Mesenchymal stem cell (in vitro differentiated cells and primary cell): ENCODE measurements at regions not wholly inside any gene's neighbourhood (a gene's known extent, or its start where the extent isn't known, plus 50 kb on each side); places are given as distances from the start of the nearest gene placed in this dataset.

ENCODE experiments used
- DNase-seq: peaks from one replicate; pipeline ENCODE4 v3.0.0-alpha.2; 2013
- H2AFZ ChIP-seq: one replicate; pipeline ENCODE4 v1.6.1; 2013; ENCODE audit warnings: low read depth, mild to moderate bottlenecking, control low read depth, inconsistent platforms, low read length, moderate library complexity
- H2AK5ac ChIP-seq: 2 replicates; pipeline ENCODE4 v1.6.1; 2013; ENCODE audit warnings: low read length, moderate library complexity, mild to moderate bottlenecking, inconsistent platforms; ENCODE audit not compliant: severe bottlenecking
- H2BK120ac ChIP-seq: one replicate; pipeline ENCODE4 v1.6.1; 2013; ENCODE audit warnings: low read depth, mild to moderate bottlenecking, inconsistent platforms, low read length, moderate library complexity
- H2BK12ac ChIP-seq, 2 experiments: one replicate each; pipeline ENCODE4 v1.6.1; 2013; ENCODE audit warnings: inconsistent platforms in 2 of 2, low read length in 2 of 2, mild to moderate bottlenecking in 2 of 2, moderate library complexity in 2 of 2, control low read depth in 1 of 2
- H2BK15ac ChIP-seq: one replicate; pipeline ENCODE4 v1.6.1; 2013; ENCODE audit warnings: mild to moderate bottlenecking, low read depth, inconsistent platforms; ENCODE audit not compliant: poor library complexity, severe bottlenecking
- H2BK5ac ChIP-seq: 2 replicates; pipeline ENCODE4 v1.6.1; 2013; ENCODE audit warnings: low read depth, mild to moderate bottlenecking, low read length, control low read depth, inconsistent platforms; ENCODE audit not compliant: poor library complexity, severe bottlenecking
- H3K14ac ChIP-seq, 2 experiments: one replicate each; pipeline ENCODE4 v1.6.1; 2013; ENCODE audit warnings: inconsistent platforms in 2 of 2, low read length in 2 of 2, control low read depth in 1 of 2, mild to moderate bottlenecking in 1 of 2, moderate library complexity in 1 of 2
- H3K18ac ChIP-seq, 2 experiments: one replicate each; pipeline ENCODE4 v1.6.1; 2013; ENCODE audit warnings: inconsistent platforms in 2 of 2, low read length in 2 of 2, control low read depth in 1 of 2, low read depth in 1 of 2, mild to moderate bottlenecking in 1 of 2
- H3K23ac ChIP-seq, 2 experiments: one replicate each; pipeline ENCODE4 v1.6.1; 2013; ENCODE audit warnings: inconsistent platforms in 2 of 2, low read length in 2 of 2, mild to moderate bottlenecking in 2 of 2, moderate library complexity in 2 of 2, control low read depth in 1 of 2
- H3K27ac ChIP-seq: 2 replicates; pipeline ENCODE4 v1.5.1; 2013; ENCODE audit warnings: mild to moderate bottlenecking, moderate library complexity, low read length, control low read depth, inconsistent platforms; ENCODE audit not compliant: poor library complexity, severe bottlenecking
- H3K27me3 ChIP-seq, 2 experiments: 2 replicates each; pipeline versions ENCODE4 v1.6.1 to v1.7.0; 2013; ENCODE audit warnings: low read length in 2 of 2, mild to moderate bottlenecking in 2 of 2, moderate library complexity in 2 of 2, control low read depth in 1 of 2, inconsistent platforms in 1 of 2; ENCODE audit not compliant: control insufficient read depth in 1 of 2, insufficient read depth in 1 of 2
- H3K36me3 ChIP-seq, 2 experiments: 2 replicates each; pipeline versions ENCODE4 v1.6.1 to v1.7.0; 2013; ENCODE audit warnings: low read length in 2 of 2, control low read depth in 1 of 2, inconsistent platforms in 1 of 2, low read depth in 1 of 2, mild to moderate bottlenecking in 1 of 2; ENCODE audit not compliant: insufficient read depth in 2 of 2, control insufficient read depth in 1 of 2
- H3K4ac ChIP-seq, 2 experiments: one replicate each; pipeline ENCODE4 v1.6.1; 2013; ENCODE audit warnings: inconsistent platforms in 2 of 2, low read length in 2 of 2, mild to moderate bottlenecking in 2 of 2, moderate library complexity in 2 of 2, control low read depth in 1 of 2, low read depth in 1 of 2
- H3K4me1 ChIP-seq: 2 replicates; pipeline ENCODE4 v1.6.1; 2013; ENCODE audit warnings: low read depth, low read length, control low read depth; ENCODE audit not compliant: control insufficient read depth, insufficient read depth
- H3K4me2 ChIP-seq: 2 replicates; pipeline ENCODE4 v1.6.1; 2013; ENCODE audit warnings: low read length, mild to moderate bottlenecking, inconsistent platforms; ENCODE audit not compliant: poor library complexity, severe bottlenecking
- H3K4me3 ChIP-seq, 2 experiments: 2 replicates each; pipeline versions ENCODE4 v1.5.1 to v1.7.0; 2013; ENCODE audit warnings: low read length in 2 of 2, mild to moderate bottlenecking in 2 of 2, control low read depth in 1 of 2, low read depth in 1 of 2; ENCODE audit not compliant: insufficient read depth in 1 of 2
- H3K79me1 ChIP-seq: replicated peaks from 2 replicates; pipeline ENCODE4 v1.6.1; 2013; ENCODE audit warnings: mild to moderate bottlenecking, control low read depth, low read length, inconsistent platforms; ENCODE audit not compliant: poor library complexity, severe bottlenecking
- H3K9ac ChIP-seq: 2 replicates; pipeline ENCODE4 v1.7.0; 2013; ENCODE audit warnings: mild to moderate bottlenecking, low read length, moderate library complexity
- H3K9me3 ChIP-seq: 2 replicates; pipeline ENCODE4 v1.7.0; 2013; ENCODE audit warnings: mild to moderate bottlenecking, low read length; ENCODE audit not compliant: control insufficient read depth
- H4K8ac ChIP-seq: one replicate; pipeline ENCODE4 v1.6.1; 2013; ENCODE audit warnings: inconsistent platforms, mild to moderate bottlenecking, low read length, moderate library complexity
- H4K91ac ChIP-seq: one replicate; pipeline ENCODE4 v1.6.1; 2013; ENCODE audit warnings: mild to moderate bottlenecking, low read length, inconsistent platforms
- WGBS: methylation state at CpG from one replicate; pipeline ENCODE4 v1.1.7; 2013; ENCODE audit warnings: mixed read lengths; 5-methylcytosine and 5-hydroxymethylcytosine counted together

DNA sequence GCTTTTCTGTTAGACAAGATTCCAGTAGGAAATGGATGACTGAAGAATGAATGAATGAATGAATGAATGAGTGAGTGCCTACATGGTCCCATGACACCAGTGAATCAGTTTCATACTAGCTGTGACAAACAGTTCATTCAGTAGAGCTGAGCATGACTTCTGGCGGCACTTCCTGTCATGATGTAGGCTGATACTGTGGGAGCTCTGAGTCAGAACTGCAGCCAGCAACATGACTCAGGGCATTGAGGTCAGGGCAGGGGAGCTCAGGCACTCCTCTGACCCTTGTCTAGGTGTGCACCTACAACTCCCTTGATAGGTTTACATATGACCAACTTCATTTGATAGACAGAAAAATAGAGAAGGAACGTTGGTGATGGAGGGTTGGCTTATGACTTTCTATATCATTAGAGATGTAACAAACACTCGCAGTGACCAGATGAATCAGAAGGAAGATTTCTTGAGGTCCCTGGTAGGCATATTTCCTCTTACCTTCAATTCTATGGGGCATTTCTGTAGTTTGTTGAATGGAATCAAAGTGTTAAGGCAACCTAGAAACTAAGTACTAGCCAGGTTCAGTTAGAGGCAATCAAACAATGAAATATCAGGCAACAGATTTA is 139.3 kb upstream of the ARHGAP5 start:
- Histone ChIP-seq H2AFZ (no peak overlapping the region), H3K9ac (peak overlapping the region; percentile 45), H3K18ac (no peak overlapping the region), H3K14ac (no peak overlapping the region), H3K23ac (no peak overlapping the region), H3K4me3 (no peak overlapping the region), H3K27ac (no peak overlapping the region), H3K27me3 (no peaks in the 10 kb centered on the region), H3K9me3 (no peaks in the 10 kb centered on the region), H4K8ac (no peak overlapping the region), H3K4me2 (no peak overlapping the region), H2BK120ac (no peak overlapping the region), H2BK15ac (no peak overlapping the region), H3K79me1 (no peaks in the 10 kb centered on the region), H3K4me1 (peaks cover 2% of the 10 kb centered on the region), H2AK5ac (no peak overlapping the region), H2BK5ac (no peak overlapping the region), H2BK12ac (no peak overlapping the region), H3K4ac (no peak overlapping the region), H4K91ac (no peak overlapping the region), H3K36me3 (no peaks in the 10 kb centered on the region)
- WGBS: 38% methylated on average over 3 of the region's 3 CpGs
- DNase-seq: peak; percentile 90

DNA sequence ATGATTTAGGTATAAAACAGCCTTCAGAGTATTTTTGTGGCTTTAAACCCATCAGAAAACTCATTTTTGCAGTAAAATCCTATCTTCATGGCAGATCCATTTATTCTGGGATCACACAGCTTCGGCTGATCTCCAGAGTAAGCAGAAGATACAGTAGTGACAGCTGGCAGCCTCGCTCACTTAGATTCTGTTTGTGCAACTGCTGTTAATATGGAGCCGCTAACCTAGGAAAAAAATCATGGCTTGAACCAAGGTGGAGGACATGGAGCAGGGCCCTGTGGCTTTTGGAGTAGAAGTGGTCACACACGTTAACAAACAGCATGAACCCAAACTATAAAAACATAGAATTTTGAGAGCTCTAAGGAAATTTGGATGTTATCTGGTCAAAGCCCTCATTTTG is 137.2 kb upstream of the ARHGAP5 start:
- H3K9ac ChIP-seq: no peak overlapping the region
- H3K14ac ChIP-seq: no peak overlapping the region
- H2BK5ac ChIP-seq: no peak overlapping the region
- no peak overlapping the region for H3K4ac ChIP-seq
- H3K79me1 ChIP-seq: no peaks in the 10 kb centered on the region
- H2AFZ ChIP-seq: no peak overlapping the region
- no peak overlapping the region for H4K91ac ChIP-seq
- no peak overlapping the region for H3K23ac ChIP-seq
- no peak overlapping the region for H2AK5ac ChIP-seq
- no peak overlapping the region for H3K4me2 ChIP-seq
- DNase-seq: no peak
- no peak overlapping the region for H4K8ac ChIP-seq
- no peaks in the 10 kb centered on the region for H3K9me3 ChIP-seq
- no peak overlapping the region for H3K4me3 ChIP-seq
- H3K36me3 ChIP-seq: no peaks in the 10 kb centered on the region
- no peak overlapping the region for H2BK120ac ChIP-seq
- H3K18ac ChIP-seq: no peak overlapping the region
- no peak overlapping the region for H2BK12ac ChIP-seq
- H3K4me1 ChIP-seq: peaks cover 2% of the 10 kb centered on the region
- no peak overlapping the region for H3K27ac ChIP-seq
- 91% methylated on average over 3 of the region's 4 CpGs for WGBS
- no peaks in the 10 kb centered on the region for H3K27me3 ChIP-seq
- no peak overlapping the region for H2BK15ac ChIP-seq

DNA sequence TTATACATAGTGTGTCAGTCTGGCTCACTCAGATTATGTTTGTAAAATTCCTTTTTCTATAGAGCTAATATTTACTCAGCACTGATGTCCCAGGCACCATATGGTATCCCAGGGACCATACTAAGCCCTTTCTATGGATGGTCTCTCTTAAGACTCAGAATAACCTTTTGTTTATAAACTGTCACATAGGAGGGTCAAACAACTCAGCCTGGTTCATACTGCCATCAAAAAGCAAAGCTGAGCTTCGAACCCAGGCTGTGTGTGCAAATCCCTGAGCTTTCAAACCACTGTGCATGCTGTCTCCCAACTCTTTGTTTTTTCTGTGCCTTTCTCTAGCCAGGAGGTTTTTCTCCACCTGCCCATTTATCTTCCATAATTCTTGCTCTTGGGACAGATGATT is 135.6 kb upstream of the ARHGAP5 start:
- Histone ChIP-seq H2BK15ac (no peak overlapping the region), H3K9me3 (no peaks in the 10 kb centered on the region), H3K4ac (no peak overlapping the region), H2BK5ac (no peak overlapping the region), H4K8ac (no peak overlapping the region), H2BK12ac (no peak overlapping the region), H2AK5ac (no peak overlapping the region), H3K4me2 (no peak overlapping the region), H3K4me3 (no peak overlapping the region), H2AFZ (no peak overlapping the region), H3K79me1 (no peaks in the 10 kb centered on the region), H3K23ac (no peak overlapping the region), H3K36me3 (no peaks in the 10 kb centered on the region), H3K27ac (no peak overlapping the region), H3K14ac (no peak overlapping the region), H4K91ac (no peak overlapping the region), H3K18ac (no peak overlapping the region), H3K4me1 (peaks cover 2% of the 10 kb centered on the region), H3K9ac (no peak overlapping the region), H3K27me3 (no peaks in the 10 kb centered on the region), H2BK120ac (no peak overlapping the region)
- DNase-seq: no peak
- 75% methylated on average over 1 of the region's 1 CpG for WGBS

DNA sequence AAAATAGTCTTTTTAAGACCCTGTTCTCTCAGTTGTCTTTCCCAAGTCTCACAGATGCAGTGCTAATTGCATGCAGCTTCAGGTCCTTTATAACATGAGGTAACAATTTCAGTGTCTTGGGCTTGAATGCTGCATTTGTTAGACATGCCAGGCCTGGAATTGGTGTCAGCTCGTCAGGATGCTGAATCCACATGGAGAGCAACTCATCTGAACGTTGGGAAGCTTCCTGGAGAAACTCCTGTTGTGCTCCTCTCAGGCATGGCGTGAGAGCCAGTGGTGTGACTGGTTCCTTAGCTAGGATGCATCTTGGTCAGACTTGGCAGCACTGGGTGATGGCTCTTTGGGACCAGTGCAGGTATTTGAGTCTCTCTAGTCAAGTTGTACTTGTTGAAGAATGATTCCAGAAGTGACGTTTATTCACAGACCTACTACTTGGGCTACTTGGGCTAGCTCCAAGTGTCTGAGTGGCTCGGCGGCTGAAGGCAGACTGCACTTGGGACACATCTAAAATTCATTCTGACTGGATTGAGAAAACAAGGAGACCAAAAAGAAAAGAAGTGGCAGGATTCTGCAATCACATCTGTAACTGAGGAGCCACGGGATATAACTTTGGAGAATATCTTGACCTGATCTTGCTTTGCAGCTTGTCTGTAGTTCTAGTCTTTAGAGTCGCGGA is 134.8 kb upstream of the ARHGAP5 start:
- no peak overlapping the region for H2BK5ac ChIP-seq
- H3K23ac ChIP-seq: no peak overlapping the region
- H2AFZ ChIP-seq: no peak overlapping the region
- H2BK12ac ChIP-seq: no peak overlapping the region
- H3K27ac ChIP-seq: no peak overlapping the region
- no peak overlapping the region for H3K18ac ChIP-seq
- H3K79me1 ChIP-seq: no peaks in the 10 kb centered on the region
- no peak overlapping the region for H2AK5ac ChIP-seq
- H2BK15ac ChIP-seq: no peak overlapping the region
- peaks cover 2% of the 10 kb centered on the region for H3K4me1 ChIP-seq
- H3K4ac ChIP-seq: no peak overlapping the region
- H3K4me2 ChIP-seq: no peak overlapping the region
- H3K36me3 ChIP-seq: no peaks in the 10 kb centered on the region
- no peak overlapping the region for H2BK120ac ChIP-seq
- no peak overlapping the region for H3K4me3 ChIP-seq
- H4K8ac ChIP-seq: no peak overlapping the region
- WGBS: 91% methylated on average over 9 of the region's 9 CpGs
- H3K9me3 ChIP-seq: no peaks in the 10 kb centered on the region
- H3K14ac ChIP-seq: no peak overlapping the region
- no peaks in the 10 kb centered on the region for H3K27me3 ChIP-seq
- H3K9ac ChIP-seq: no peak overlapping the region
- no peak overlapping the region for H4K91ac ChIP-seq
- DNase-seq: no peak
